ENCODE measurements at regions not wholly inside any gene's neighbourhood (a gene's known extent, or its start where the extent isn't known, plus 50 kb on each side); places are given as distances from the start of the nearest gene placed in this dataset.

- H3K27ac ChIP-seq, result no peak overlapping the region
Observed at GRCh38 chr2:108101481-108101880, 115.2 kb downstream of the SLC5A7 start.

GRCh38 chr2:108106731-108107130, 120.4 kb downstream of the SLC5A7 start:
- no peaks in the 10 kb centered on the region for H3K36me3 ChIP-seq
- H3K27me3 ChIP-seq, result no peaks in the 10 kb centered on the region
- no peak overlapping the region for H3K27ac ChIP-seq
- DNase-seq (ENCODE audit: low spot score), result no peak
- peaks cover 0 to 7% of the 10 kb centered on the region in 2 donors for H3K9me3 ChIP-seq
- no peaks in the 10 kb centered on the region for H3K4me1 ChIP-seq
- no peak overlapping the region for H3K4me3 ChIP-seq
- no peak for TF ChIP-seq CTCF (IDR thresholded peaks at IDR 0.05)

More at GRCh38 chr2:108101481-108101880, 115.2 kb downstream of the SLC5A7 start:
- H3K9me3 ChIP-seq, result no peaks in the 10 kb centered on the region
- no peaks in the 10 kb centered on the region for H3K27me3 ChIP-seq
- no peak overlapping the region for H3K4me3 ChIP-seq
- no peaks in the 10 kb centered on the region for H3K36me3 ChIP-seq
- DNase-seq (ENCODE audit: low spot score), result no peak
- no peaks in the 10 kb centered on the region for H3K4me1 ChIP-seq
- no peak for TF ChIP-seq CTCF (IDR thresholded peaks at IDR 0.05)

- DNase-seq (ENCODE audit: low spot score), result no peak
- H3K27me3 ChIP-seq, result no peaks in the 10 kb centered on the region
- H3K9me3 ChIP-seq, result peaks cover 0 to 7% of the 10 kb centered on the region in 2 donors
- no peaks in the 10 kb centered on the region for H3K4me1 ChIP-seq
- H3K4me3 ChIP-seq, result no peak overlapping the region
- no peaks in the 10 kb centered on the region for H3K36me3 ChIP-seq
- H3K27ac ChIP-seq, result no peak overlapping the region
- TF ChIP-seq CTCF (IDR thresholded peaks at IDR 0.05), result no peak
Observed at GRCh38 chr2:108111936-108112335, 125.6 kb downstream of the SLC5A7 start.

GRCh38 chr2:108115868-108116267, 123.9 kb upstream of the SULT1C3 start:
- Histone ChIP-seq H3K4me1 (no peaks in the 10 kb centered on the region), H3K9me3 (peaks cover 0 to 1% of the 10 kb centered on the region in 2 donors), H3K27ac (no peak overlapping the region), H3K27me3 (no peaks in the 10 kb centered on the region), H3K4me3 (no peak overlapping the region), H3K36me3 (no peaks in the 10 kb centered on the region)
- no peak for TF ChIP-seq CTCF (IDR thresholded peaks at IDR 0.05)
- no peak for DNase-seq (ENCODE audit: low spot score)

- H3K27me3 ChIP-seq, result no peaks in the 10 kb centered on the region
- H3K4me1 ChIP-seq, result no peaks in the 10 kb centered on the region
- no peak for TF ChIP-seq CTCF (IDR thresholded peaks at IDR 0.05)
- H3K4me3 ChIP-seq, result no peak overlapping the region
- no peaks in the 10 kb centered on the region for H3K36me3 ChIP-seq
- no peak for DNase-seq (ENCODE audit: low spot score)
- no peak overlapping the region for H3K27ac ChIP-seq
- H3K9me3 ChIP-seq, result no peaks in the 10 kb centered on the region
Observed at GRCh38 chr2:108118996-108119395, 120.8 kb upstream of the SULT1C3 start.

- no peak for DNase-seq (ENCODE audit: low spot score)
Observed at GRCh38 chr2:108119492-108119891, 120.3 kb upstream of the SULT1C3 start.

More at GRCh38 chr2:108119492-108119891, 120.3 kb upstream of the SULT1C3 start:
- Histone ChIP-seq H3K27ac (no peak overlapping the region), H3K4me1 (no peaks in the 10 kb centered on the region), H3K27me3 (no peaks in the 10 kb centered on the region), H3K36me3 (no peaks in the 10 kb centered on the region), H3K9me3 (no peaks in the 10 kb centered on the region), H3K4me3 (no peak overlapping the region)
- no peak for TF ChIP-seq CTCF (IDR thresholded peaks at IDR 0.05)

Data from right atrium auricular region (tissue), 2 donors.